B cell (primary cell): ENCODE measurements at regions not wholly inside any gene's neighbourhood (a gene's known extent, or its start where the extent isn't known, plus 50 kb on each side); places are given as distances from the start of the nearest gene placed in this dataset.

Experiments used
- ATAC-seq: fragments of 200-7000 bp; cut with Tn5 transposase; one replicate; pipeline ENCODE4 v1.10.0; 2021; ENCODE audit warnings: low read depth, mild to moderate bottlenecking, moderate number of reproducible peaks, moderate library complexity
- CTCF ChIA-PET: fragments of 350-600 bp; sonication (Branson Sonifier 250); formaldehyde crosslinking; loops from one replicate; lab custom pipeline; 2021; ENCODE audit warnings: antibody characterized with exemption, inconsistent platforms; lab: Charles Lee
- POLR2A ChIA-PET: fragments of 350-600 bp; sonication (Branson Sonifier 250); formaldehyde crosslinking; loops from one replicate; lab custom pipeline; 2021; ENCODE audit warnings: antibody characterized with exemption; lab: Charles Lee
- DNase-seq: peaks from one replicate; pipeline ENCODE4 v3.0.0; 2013
- H2AFZ ChIP-seq: 2 replicates; pipeline ENCODE4 v1.6.1; 2012; ENCODE audit warnings: mild to moderate bottlenecking, low read depth, low read length; ENCODE audit not compliant: insufficient read depth, poor library complexity, severe bottlenecking
- H3K27ac ChIP-seq, 2 donors: 1 replicate in 1 of 2; 2 replicates in 1 of 2; pipeline ENCODE4 v1.5.1; 2012 to 2013; ENCODE audit warnings: low read length in 2 of 2, mild to moderate bottlenecking in 2 of 2, moderate library complexity in 1 of 2
- H3K27me3 ChIP-seq, 4 experiments: fragments of 200-600 bp in 1 of 4; sonication (generic) in 1 of 4; replicated peaks in 1 of 4; 1 replicate in 2 of 4; 2 replicates in 2 of 4; pipeline versions ENCODE4 v1.6.1 to v1.7.0; 2013 to 2016; ENCODE audit warnings: low read length in 3 of 4, mild to moderate bottlenecking in 2 of 4, mixed read lengths in 1 of 4, moderate library complexity in 1 of 4; ENCODE audit not compliant: insufficient read depth in 4 of 4, control insufficient read depth in 3 of 4; ENCODE audit errors: control extremely low read depth in 1 of 4
- H3K36me3 ChIP-seq, 2 experiments: replicated peaks in 1 of 2; 1 replicate in 1 of 2; 2 replicates in 1 of 2; pipeline versions ENCODE4 v1.6.1 to v1.7.1; 2013; ENCODE audit warnings: low read length in 1 of 2; ENCODE audit not compliant: insufficient read depth in 2 of 2, control insufficient read depth in 1 of 2; ENCODE audit errors: control extremely low read depth in 1 of 2, extremely low read depth in 1 of 2
- H3K4me1 ChIP-seq, 2 donors: fragments of 200-600 bp in 1 of 2; sonication (generic) in 1 of 2; 1 replicate in 1 of 2; 2 replicates in 1 of 2; pipeline versions ENCODE4 v1.5.1 to v1.6.1; 2013 to 2017; ENCODE audit warnings: low read length in 2 of 2; ENCODE audit not compliant: control insufficient read depth in 2 of 2, insufficient read depth in 2 of 2
- H3K4me2 ChIP-seq: replicated peaks from 2 replicates; pipeline ENCODE3; 2012; ENCODE audit warnings: mild to moderate bottlenecking, low read depth, low read length; ENCODE audit not compliant: poor library complexity, severe bottlenecking
- H3K4me3 ChIP-seq, 5 experiments: fragments of 200-600 bp in 1 of 5; sonication (generic) in 1 of 5; 1 replicate in 3 of 5; 2 replicates in 2 of 5; pipeline versions ENCODE4 v1.5.1 to v1.7.0; 2011 to 2016; ENCODE audit warnings: low read length in 4 of 5, mild to moderate bottlenecking in 4 of 5, low read depth in 2 of 5, control low read depth in 1 of 5, moderate library complexity in 1 of 5; ENCODE audit not compliant: insufficient read depth in 1 of 5; ENCODE audit errors: control extremely low read depth in 1 of 5, extremely low read depth in 1 of 5
- H3K79me2 ChIP-seq: fragments of 200-600 bp; sonication (generic); one replicate; pipeline ENCODE4 v1.6.0; 2016; ENCODE audit warnings: low read length; ENCODE audit not compliant: control insufficient read depth, insufficient read depth
- H3K9ac ChIP-seq: fragments of 200-600 bp; sonication (generic); 2 replicates; pipeline ENCODE4 v1.6.1; 2017; ENCODE audit warnings: mild to moderate bottlenecking, low read length, moderate library complexity
- H3K9me3 ChIP-seq, 3 donors: one replicate each; pipeline versions ENCODE4 v1.6.1 to v1.7.1; 2013; ENCODE audit warnings: low read length in 2 of 3; ENCODE audit not compliant: control insufficient read depth in 2 of 3, insufficient read depth in 1 of 3; ENCODE audit errors: control extremely low read depth in 1 of 3
- H4K20me1 ChIP-seq: 2 replicates; pipeline ENCODE4 v1.6.0; 2012; ENCODE audit warnings: mild to moderate bottlenecking, low read length; ENCODE audit not compliant: insufficient read depth, control insufficient read depth, poor library complexity, severe bottlenecking
- H3K27ac Mint-ChIP-seq: one replicate; pipeline ENCODE4 v1.8.0; 2021; ENCODE audit warnings: mixed read lengths
- H3K27me3 Mint-ChIP-seq: one replicate; pipeline ENCODE4 v1.8.0; 2021; ENCODE audit warnings: mixed read lengths
- H3K4me1 Mint-ChIP-seq: one replicate; pipeline ENCODE4 v1.8.0; 2021; ENCODE audit warnings: mixed read lengths
- H3K4me3 Mint-ChIP-seq: one replicate; pipeline ENCODE4 v1.8.0; 2021; ENCODE audit warnings: mixed read lengths
- H3K9me3 Mint-ChIP-seq: one replicate; pipeline ENCODE4 v1.8.0; 2022; ENCODE audit warnings: mixed read lengths; ENCODE audit not compliant: insufficient read depth
- EZH2 ChIP-seq: IDR thresholded peaks from 2 replicates; pipeline ENCODE4 v1.6.1; 2012; ENCODE audit warnings: borderline replicate concordance, low read depth, mild to moderate bottlenecking, moderate library complexity, low read length; ENCODE audit not compliant: insufficient read depth, poor library complexity, severe bottlenecking
- WGBS: methylation state at CpG from one replicate; pipeline ENCODE4 v1.1.5; 2013; ENCODE audit warnings: missing lambda C conversion rate; ENCODE audit not compliant: insufficient coverage; 5-methylcytosine and 5-hydroxymethylcytosine counted together
- intact Hi-C: fragments of 100-400 bp; cut with micrococcal nuclease; formaldehyde crosslinking; loops from one replicate; pipeline ENCODE4 v1.10.0; 2022
- TF ChIP-seq, protein P1 (sequence below): fragments of 200-600 bp; IDR thresholded peaks from one replicate; pipeline ENCODE4 v1.8.0; 2022; ENCODE audit warnings: antibody characterized with exemption, mild to moderate bottlenecking

DNA sequence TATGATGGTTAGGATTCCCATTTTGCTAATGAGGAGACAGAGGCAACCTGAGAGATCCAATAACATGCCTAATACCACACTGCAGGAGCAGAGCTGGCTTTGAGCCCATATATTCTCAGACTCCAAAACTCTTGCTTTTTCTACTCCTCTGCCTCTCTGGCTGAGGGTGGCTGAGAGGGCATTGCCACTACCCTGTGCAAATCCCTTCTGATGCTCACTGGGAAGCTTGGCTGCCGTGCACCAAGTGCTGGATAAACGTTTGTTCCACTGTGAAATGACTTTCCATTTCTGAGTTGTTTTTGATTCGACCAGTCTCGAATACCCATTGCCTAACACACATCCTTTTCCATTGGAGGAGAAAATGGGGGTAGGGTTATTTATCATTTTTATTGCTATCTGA lies 123.1 kb upstream of the SORCS3 start:
- ATAC-seq (no peak), DNase-seq (no peak)
- Histone ChIP-seq H3K4me3 (no peak overlapping the region), H3K9me3 (no peaks in the 10 kb centered on the region), H4K20me1 (no peaks in the 10 kb centered on the region), H3K4me1 (no peaks in the 10 kb centered on the region), H3K79me2 (no peaks in the 10 kb centered on the region), H3K27me3 (peaks cover 0 to 6% (median 0%) of the 10 kb centered on the region in 4 experiments), H3K4me2 (no peak overlapping the region), H3K27ac (no peak overlapping the region), H2AFZ (no peak overlapping the region), H3K9ac (no peak overlapping the region), H3K36me3 (no peaks in the 10 kb centered on the region)
- WGBS: 80% methylated on average over 1 of the region's 4 CpGs
- intact Hi-C loops: no loop called here
- Mint-ChIP-seq H3K4me3 (no peak overlapping the region), H3K27me3 (peaks cover 14% of the 10 kb centered on the region), H3K4me1 (no peaks in the 10 kb centered on the region), H3K9me3 (no peaks in the 10 kb centered on the region), H3K27ac (no peak overlapping the region)
- CTCF ChIA-PET: no interaction called here
- no peak for TF ChIP-seq EZH2
- TF ChIP-seq, protein P1, sequence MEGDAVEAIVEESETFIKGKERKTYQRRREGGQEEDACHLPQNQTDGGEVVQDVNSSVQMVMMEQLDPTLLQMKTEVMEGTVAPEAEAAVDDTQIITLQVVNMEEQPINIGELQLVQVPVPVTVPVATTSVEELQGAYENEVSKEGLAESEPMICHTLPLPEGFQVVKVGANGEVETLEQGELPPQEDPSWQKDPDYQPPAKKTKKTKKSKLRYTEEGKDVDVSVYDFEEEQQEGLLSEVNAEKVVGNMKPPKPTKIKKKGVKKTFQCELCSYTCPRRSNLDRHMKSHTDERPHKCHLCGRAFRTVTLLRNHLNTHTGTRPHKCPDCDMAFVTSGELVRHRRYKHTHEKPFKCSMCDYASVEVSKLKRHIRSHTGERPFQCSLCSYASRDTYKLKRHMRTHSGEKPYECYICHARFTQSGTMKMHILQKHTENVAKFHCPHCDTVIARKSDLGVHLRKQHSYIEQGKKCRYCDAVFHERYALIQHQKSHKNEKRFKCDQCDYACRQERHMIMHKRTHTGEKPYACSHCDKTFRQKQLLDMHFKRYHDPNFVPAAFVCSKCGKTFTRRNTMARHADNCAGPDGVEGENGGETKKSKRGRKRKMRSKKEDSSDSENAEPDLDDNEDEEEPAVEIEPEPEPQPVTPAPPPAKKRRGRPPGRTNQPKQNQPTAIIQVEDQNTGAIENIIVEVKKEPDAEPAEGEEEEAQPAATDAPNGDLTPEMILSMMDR: no peak
- POLR2A ChIA-PET: no interaction called here

DNA sequence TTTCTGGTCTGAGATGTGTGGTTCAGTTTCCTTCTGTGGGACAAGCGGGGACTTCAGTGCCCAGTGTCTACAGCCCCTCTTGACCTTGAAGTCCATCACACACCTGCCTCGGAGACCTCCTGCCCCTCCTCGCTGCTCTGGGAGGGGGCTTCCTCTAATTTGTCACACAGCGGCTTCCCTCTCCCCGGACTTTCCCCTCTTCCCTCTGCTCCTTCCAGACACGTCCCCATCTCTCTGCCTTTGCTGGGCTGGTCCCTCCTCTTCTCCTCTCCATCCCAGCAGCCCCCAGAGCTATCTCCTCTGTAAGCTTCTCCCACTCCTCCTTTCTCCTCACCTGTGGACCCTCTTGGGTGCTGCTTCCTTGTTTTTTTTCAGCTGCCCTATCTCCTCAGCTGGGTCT lies 122.2 kb upstream of the SORCS3 start:
- Histone ChIP-seq H3K4me2 (no peak overlapping the region), H2AFZ (no peak overlapping the region), H3K9me3 (no peaks in the 10 kb centered on the region), H3K36me3 (no peaks in the 10 kb centered on the region), H3K27ac (no peak overlapping the region), H3K4me1 (no peaks in the 10 kb centered on the region), H3K9ac (no peak overlapping the region), H3K79me2 (no peaks in the 10 kb centered on the region), H3K27me3 (peaks cover 0 to 6% (median 0%) of the 10 kb centered on the region in 4 experiments), H3K4me3 (no peak overlapping the region), H4K20me1 (no peaks in the 10 kb centered on the region)
- no peak overlapping the region for H3K27ac Mint-ChIP-seq
- DNase-seq (no peak), ATAC-seq (no peak)
- H3K9me3 Mint-ChIP-seq: no peaks in the 10 kb centered on the region
- no peaks in the 10 kb centered on the region for H3K4me1 Mint-ChIP-seq
- CTCF ChIA-PET: no interaction called here
- no peak overlapping the region for H3K4me3 Mint-ChIP-seq
- 76% methylated on average over 5 of the region's 6 CpGs for WGBS
- intact Hi-C loops: no loop called here
- TF ChIP-seq EZH2: no peak
- TF ChIP-seq, protein P1: no peak
- H3K27me3 Mint-ChIP-seq: peaks cover 7% of the 10 kb centered on the region
- POLR2A ChIA-PET: no interaction called here
